HG02885 (cell line): ENCODE measurements at regions not wholly inside any gene's neighbourhood (a gene's known extent, or its start where the extent isn't known, plus 50 kb on each side); places are given as distances from the start of the nearest gene placed in this dataset.

Experiments
- ATAC-seq: cut with Tn5 transposase; IDR thresholded peaks from one replicate; pipeline ENCODE4 v1.9.1; 2021; ENCODE audit warnings: mild to moderate bottlenecking; ENCODE audit not compliant: unreplicated experiment, poor library complexity

- no peak for ATAC-seq
These were observed 58.0 kb upstream of the COPS8 start for GRCh38 chr2:237027712-237028029.

- no peak for ATAC-seq
These were observed 55.3 kb upstream of the COPS8 start for GRCh38 chr2:237030382-237030781.

DNA sequence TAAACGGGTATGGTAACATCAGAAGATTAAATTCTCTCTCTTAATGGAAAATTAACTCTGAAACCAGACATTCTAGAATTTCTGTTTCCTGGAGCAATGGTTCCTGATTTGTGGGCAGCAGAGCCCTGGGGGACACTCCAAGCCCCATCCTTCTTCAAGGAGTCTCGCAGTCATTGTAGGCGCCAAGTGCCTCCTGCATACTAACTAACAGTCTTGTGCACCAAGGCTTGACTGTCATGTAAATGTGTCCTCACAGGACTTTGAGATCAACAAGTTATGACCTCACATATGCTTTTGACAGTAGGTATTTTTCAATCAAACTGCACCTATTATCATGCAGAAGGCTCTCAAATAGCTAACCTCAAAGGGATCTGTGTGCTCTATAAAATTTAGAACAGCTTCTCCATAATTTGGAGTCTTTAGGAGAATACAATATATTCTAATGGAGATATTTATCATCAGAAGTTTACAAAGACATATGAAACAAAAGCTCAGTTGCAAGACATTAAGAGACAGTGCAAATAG lies 52.1 kb upstream of the COPS8 start:
- no peak for ATAC-seq

DNA sequence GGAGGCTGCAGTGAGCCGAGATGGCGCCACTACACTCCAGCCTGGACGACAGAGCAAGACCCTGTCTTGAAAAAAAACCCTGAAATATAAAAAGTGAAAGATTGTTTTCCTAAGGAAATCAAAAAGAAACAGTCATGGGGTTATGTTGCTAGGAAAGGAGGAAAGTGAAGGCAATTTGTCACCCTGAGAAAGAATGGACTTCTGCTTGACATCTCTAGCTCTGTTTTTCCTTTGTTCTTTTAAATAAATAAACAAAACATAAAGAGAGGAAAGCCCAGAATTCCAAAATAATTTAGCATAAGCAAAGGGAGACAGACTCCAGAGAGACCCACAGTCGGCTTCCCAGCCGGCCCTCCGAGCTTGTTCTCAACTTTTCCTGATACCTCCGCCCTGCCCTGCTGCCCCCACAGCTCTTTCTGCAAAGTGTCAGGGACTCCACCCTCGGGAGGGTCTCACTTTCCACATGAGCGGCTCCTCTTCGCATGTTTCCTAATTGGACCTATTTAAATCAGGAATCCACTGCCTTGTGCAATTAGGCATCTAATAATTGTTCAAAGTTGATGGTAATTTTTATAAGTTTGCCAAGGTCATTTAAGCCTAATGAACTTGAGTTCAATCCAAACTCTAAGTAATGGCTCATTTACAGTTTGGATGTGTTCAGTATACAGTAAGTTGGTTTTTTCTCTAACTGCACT lies 49.8 kb upstream of the COPS8 start:
- ATAC-seq = no peak
